NT2/D1 (cell line): ENCODE measurements at regions not wholly inside any gene's neighbourhood (a gene's known extent, or its start where the extent isn't known, plus 50 kb on each side); places are given as distances from the start of the nearest gene placed in this dataset.

ENCODE experiments used
- SUZ12 ChIP-seq: IDR thresholded peaks from 2 replicates; pipeline ENCODE4 v1.6.1; 2011; ENCODE audit not compliant: insufficient read length, insufficient read depth; ENCODE audit errors: extremely low read depth
- ZNF274 ChIP-seq: IDR thresholded peaks from 2 replicates; pipeline ENCODE4 v1.6.1; 2011; ENCODE audit warnings: mild to moderate bottlenecking, low read depth, low read length

DNA sequence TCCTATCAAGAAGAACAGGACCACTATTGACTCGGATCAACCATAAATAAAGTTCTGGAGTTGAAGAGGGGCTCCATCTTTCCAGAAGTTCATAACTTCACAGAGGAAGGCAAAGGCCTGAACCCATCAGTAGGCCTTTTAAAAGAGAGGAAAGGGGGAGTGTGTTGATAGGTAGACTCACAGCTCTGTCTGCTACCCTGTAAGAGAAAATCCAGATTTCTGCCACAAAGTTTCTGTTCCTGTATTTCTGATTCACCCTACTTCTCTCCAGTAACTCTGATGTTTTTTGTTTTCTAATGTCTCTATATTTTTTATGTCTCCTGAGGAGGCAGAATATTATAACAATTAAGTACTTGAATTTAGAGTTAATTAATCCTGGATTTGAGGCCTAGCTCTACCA is 564.0 kb downstream of the TNS1 start:
- TF ChIP-seq SUZ12 (no peak), ZNF274 (no peak)
